MM.1S (cell line): ENCODE measurements at regions not wholly inside any gene's neighbourhood (a gene's known extent, or its start where the extent isn't known, plus 50 kb on each side); places are given as distances from the start of the nearest gene placed in this dataset.

Experiments used
- DNase-seq: peaks from one replicate; pipeline ENCODE4 v3.0.0-alpha.2; 2015
- H2AFZ ChIP-seq: fragments of 300-600 bp; sonication (generic); 2 replicates; pipeline ENCODE4 v1.6.0; 2016; ENCODE audit warnings: antibody characterized with exemption, low read length
- H3F3A ChIP-seq: fragments of 300-600 bp; sonication (generic); 2 replicates; pipeline ENCODE4 v1.6.1; 2016; ENCODE audit warnings: mild to moderate bottlenecking, antibody characterized with exemption, low read length, moderate library complexity, mixed read lengths; ENCODE audit not compliant: insufficient read depth
- H3K27ac ChIP-seq: fragments of 300-600 bp; sonication (generic); 2 replicates; pipeline ENCODE4 v1.5.1; 2016; ENCODE audit warnings: mild to moderate bottlenecking, low read length
- H3K27me3 ChIP-seq: fragments of 300-600 bp; sonication (generic); replicated peaks from 2 replicates; pipeline ENCODE4 v1.6.0; 2016; ENCODE audit warnings: low read length; ENCODE audit not compliant: insufficient read depth
- H3K36me3 ChIP-seq: fragments of 300-600 bp; sonication (generic); replicated peaks from 2 replicates; pipeline ENCODE4 v1.6.1; 2016; ENCODE audit warnings: mild to moderate bottlenecking, low read length, mixed read lengths; ENCODE audit not compliant: insufficient read depth
- H3K4me1 ChIP-seq: fragments of 300-600 bp; sonication (generic); 2 replicates; pipeline ENCODE4 v1.6.1; 2016; ENCODE audit warnings: low read length, mixed read lengths
- H3K4me2 ChIP-seq: fragments of 300-600 bp; sonication (generic); 2 replicates; pipeline ENCODE4 v1.6.0; 2016; ENCODE audit warnings: low read depth, low read length
- H3K4me3 ChIP-seq: fragments of 300-600 bp; sonication (generic); 2 replicates; pipeline ENCODE4 v1.5.1; 2016; ENCODE audit warnings: low read length, mixed read lengths
- H3K79me2 ChIP-seq: fragments of 300-600 bp; sonication (generic); 2 replicates; pipeline ENCODE4 v1.6.1; 2016; ENCODE audit warnings: mixed run types, low read length, mixed read lengths
- H3K9ac ChIP-seq: fragments of 300-600 bp; sonication (generic); 2 replicates; pipeline ENCODE4 v1.6.1; 2016; ENCODE audit warnings: low read length, mixed read lengths
- H3K9me2 ChIP-seq: fragments of 300-600 bp; sonication (generic); replicated peaks from 2 replicates; pipeline ENCODE4 v1.6.1; 2016; ENCODE audit warnings: mild to moderate bottlenecking, low read length, mixed read lengths; ENCODE audit not compliant: insufficient read depth
- H3K9me3 ChIP-seq: fragments of 300-600 bp; sonication (generic); replicated peaks from 2 replicates; pipeline ENCODE4 v1.6.1; 2016; ENCODE audit warnings: mild to moderate bottlenecking, low read length, mixed read lengths; ENCODE audit not compliant: insufficient read depth
- H4K20me1 ChIP-seq: fragments of 300-600 bp; sonication (generic); 2 replicates; pipeline ENCODE4 v1.6.1; 2016; ENCODE audit warnings: mild to moderate bottlenecking, low read length, moderate library complexity, mixed read lengths; ENCODE audit not compliant: insufficient read depth
- EZH2 ChIP-seq: fragments of 300-600 bp; sonication (generic); optimal IDR thresholded peaks from 2 replicates; pipeline ENCODE3; 2017; ENCODE audit warnings: low read depth, mild to moderate bottlenecking, antibody characterized with exemption, low read length, mixed read lengths
- EZH2phosphoT487 ChIP-seq: fragments of 300-600 bp; sonication (generic); IDR thresholded peaks from 2 replicates; pipeline ENCODE4 v1.6.1; 2018; ENCODE audit warnings: antibody characterized with exemption, low read length
- TF ChIP-seq, protein P1 (sequence below): fragments of 300-600 bp; sonication (generic); IDR thresholded peaks from 2 replicates; pipeline ENCODE4 v1.5.1; 2016; ENCODE audit warnings: antibody characterized with exemption, low read length, mixed read lengths

- Histone ChIP-seq H3K4me2 (no peak overlapping the region), H3K36me3 (no peaks in the 10 kb centered on the region), H3K4me3 (no peak overlapping the region), H3K27ac (no peak overlapping the region), H3K9ac (no peak overlapping the region), H3K9me2 (no peaks in the 10 kb centered on the region), H2AFZ (no peak overlapping the region), H3K4me1 (no peaks in the 10 kb centered on the region), H3K79me2 (no peaks in the 10 kb centered on the region), H4K20me1 (no peaks in the 10 kb centered on the region), H3K27me3 (no peaks in the 10 kb centered on the region), H3K9me3 (no peaks in the 10 kb centered on the region), H3F3A (no peaks in the 10 kb centered on the region)
- no peak for DNase-seq
- TF ChIP-seq EZH2phosphoT487 (no peak), EZH2 (no peak)
- TF ChIP-seq, protein P1, sequence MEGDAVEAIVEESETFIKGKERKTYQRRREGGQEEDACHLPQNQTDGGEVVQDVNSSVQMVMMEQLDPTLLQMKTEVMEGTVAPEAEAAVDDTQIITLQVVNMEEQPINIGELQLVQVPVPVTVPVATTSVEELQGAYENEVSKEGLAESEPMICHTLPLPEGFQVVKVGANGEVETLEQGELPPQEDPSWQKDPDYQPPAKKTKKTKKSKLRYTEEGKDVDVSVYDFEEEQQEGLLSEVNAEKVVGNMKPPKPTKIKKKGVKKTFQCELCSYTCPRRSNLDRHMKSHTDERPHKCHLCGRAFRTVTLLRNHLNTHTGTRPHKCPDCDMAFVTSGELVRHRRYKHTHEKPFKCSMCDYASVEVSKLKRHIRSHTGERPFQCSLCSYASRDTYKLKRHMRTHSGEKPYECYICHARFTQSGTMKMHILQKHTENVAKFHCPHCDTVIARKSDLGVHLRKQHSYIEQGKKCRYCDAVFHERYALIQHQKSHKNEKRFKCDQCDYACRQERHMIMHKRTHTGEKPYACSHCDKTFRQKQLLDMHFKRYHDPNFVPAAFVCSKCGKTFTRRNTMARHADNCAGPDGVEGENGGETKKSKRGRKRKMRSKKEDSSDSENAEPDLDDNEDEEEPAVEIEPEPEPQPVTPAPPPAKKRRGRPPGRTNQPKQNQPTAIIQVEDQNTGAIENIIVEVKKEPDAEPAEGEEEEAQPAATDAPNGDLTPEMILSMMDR: no peak
Observed at GRCh38 chr12:76637807-76638206, 78.2 kb upstream of the OSBPL8 start.

GRCh38 chr12:76639646-76640045 lies 80.1 kb upstream of the OSBPL8 start:
- no peak for DNase-seq
- Histone ChIP-seq H3K79me2 (no peaks in the 10 kb centered on the region), H3F3A (no peaks in the 10 kb centered on the region), H3K9me3 (no peaks in the 10 kb centered on the region), H3K4me1 (no peaks in the 10 kb centered on the region), H3K36me3 (no peaks in the 10 kb centered on the region), H3K27ac (no peak overlapping the region), H4K20me1 (no peaks in the 10 kb centered on the region), H2AFZ (no peak overlapping the region), H3K9ac (no peak overlapping the region), H3K4me2 (no peak overlapping the region), H3K4me3 (no peak overlapping the region), H3K9me2 (no peaks in the 10 kb centered on the region), H3K27me3 (no peaks in the 10 kb centered on the region)
- TF ChIP-seq EZH2: no peak
- TF ChIP-seq, protein P1: no peak

- no peaks in the 10 kb centered on the region for H3F3A ChIP-seq
- no peak overlapping the region for H3K4me3 ChIP-seq
- H3K27ac ChIP-seq: no peak overlapping the region
- H3K9me3 ChIP-seq: no peaks in the 10 kb centered on the region
- no peaks in the 10 kb centered on the region for H3K9me2 ChIP-seq
- TF ChIP-seq, protein P1: no peak
- TF ChIP-seq EZH2phosphoT487 (no peak), EZH2 (no peak)
- no peaks in the 10 kb centered on the region for H3K36me3 ChIP-seq
- H3K79me2 ChIP-seq: no peaks in the 10 kb centered on the region
- no peaks in the 10 kb centered on the region for H3K27me3 ChIP-seq
- no peaks in the 10 kb centered on the region for H4K20me1 ChIP-seq
- no peak for DNase-seq
- H2AFZ ChIP-seq: no peak overlapping the region
- H3K4me1 ChIP-seq: no peaks in the 10 kb centered on the region
- no peak overlapping the region for H3K4me2 ChIP-seq
- H3K9ac ChIP-seq: no peak overlapping the region
Observed at GRCh38 chr12:76641073-76641472, 81.5 kb upstream of the OSBPL8 start.

GRCh38 chr12:76641961-76642360 lies 82.4 kb upstream of the OSBPL8 start:
- H3K4me1 ChIP-seq: no peaks in the 10 kb centered on the region

More at GRCh38 chr12:76641961-76642360, 82.4 kb upstream of the OSBPL8 start:
- H3K9ac ChIP-seq: no peak overlapping the region
- no peaks in the 10 kb centered on the region for H3K9me3 ChIP-seq
- H3K27ac ChIP-seq: no peak overlapping the region
- no peak overlapping the region for H3K4me3 ChIP-seq
- no peaks in the 10 kb centered on the region for H3K9me2 ChIP-seq
- no peak overlapping the region for H2AFZ ChIP-seq
- H3K27me3 ChIP-seq: no peaks in the 10 kb centered on the region
- no peak overlapping the region for H3K4me2 ChIP-seq
- no peak for DNase-seq
- H3K36me3 ChIP-seq: no peaks in the 10 kb centered on the region
- H4K20me1 ChIP-seq: no peaks in the 10 kb centered on the region
- no peaks in the 10 kb centered on the region for H3F3A ChIP-seq
- no peaks in the 10 kb centered on the region for H3K79me2 ChIP-seq
- TF ChIP-seq EZH2 (no peak), EZH2phosphoT487 (no peak)
- TF ChIP-seq, protein P1: no peak
